Head of caudate nucleus (tissue), 42 donors: ENCODE measurements at regions not wholly inside any gene's neighbourhood (a gene's known extent, or its start where the extent isn't known, plus 50 kb on each side); places are given as distances from the start of the nearest gene placed in this dataset.

ENCODE experiments used
- DNase-seq, 42 donors: peaks; one replicate each; pipeline versions ENCODE4 v3.0.0 to v3.0.0-alpha.2; 2020 to 2021; ENCODE audit warnings: mixed read lengths in 7 of 42
- intact Hi-C: fragments of 100-400 bp; cut with DNase I; formaldehyde crosslinking; loops from one replicate; pipeline ENCODE4 v1.15.0; 2022

DNA sequence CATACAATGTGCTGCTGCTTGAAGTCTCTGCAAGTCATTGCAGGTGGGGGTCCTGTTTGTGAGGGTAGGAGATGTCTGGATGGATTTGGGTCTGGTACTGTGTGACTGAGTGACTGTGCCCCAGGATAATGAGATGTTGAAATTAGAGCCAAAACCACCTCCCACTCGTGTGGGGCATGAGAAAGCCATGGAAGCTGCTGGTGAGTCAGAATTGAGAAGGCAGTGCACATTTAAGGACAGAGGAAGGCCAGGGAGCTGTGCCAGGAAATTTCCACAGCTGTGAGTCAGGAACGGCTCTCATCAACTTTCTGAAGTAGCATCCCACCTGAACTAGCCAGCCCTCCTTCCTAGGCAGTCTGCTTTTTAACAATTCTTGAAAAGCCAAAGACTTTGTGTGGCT is 229.8 kb downstream of the DRD1 start:
- DNase-seq, result peak in 38 of 42 donors; percentile 3 to 83 (median 51)
- intact Hi-C loops, result no loop called here

DNA sequence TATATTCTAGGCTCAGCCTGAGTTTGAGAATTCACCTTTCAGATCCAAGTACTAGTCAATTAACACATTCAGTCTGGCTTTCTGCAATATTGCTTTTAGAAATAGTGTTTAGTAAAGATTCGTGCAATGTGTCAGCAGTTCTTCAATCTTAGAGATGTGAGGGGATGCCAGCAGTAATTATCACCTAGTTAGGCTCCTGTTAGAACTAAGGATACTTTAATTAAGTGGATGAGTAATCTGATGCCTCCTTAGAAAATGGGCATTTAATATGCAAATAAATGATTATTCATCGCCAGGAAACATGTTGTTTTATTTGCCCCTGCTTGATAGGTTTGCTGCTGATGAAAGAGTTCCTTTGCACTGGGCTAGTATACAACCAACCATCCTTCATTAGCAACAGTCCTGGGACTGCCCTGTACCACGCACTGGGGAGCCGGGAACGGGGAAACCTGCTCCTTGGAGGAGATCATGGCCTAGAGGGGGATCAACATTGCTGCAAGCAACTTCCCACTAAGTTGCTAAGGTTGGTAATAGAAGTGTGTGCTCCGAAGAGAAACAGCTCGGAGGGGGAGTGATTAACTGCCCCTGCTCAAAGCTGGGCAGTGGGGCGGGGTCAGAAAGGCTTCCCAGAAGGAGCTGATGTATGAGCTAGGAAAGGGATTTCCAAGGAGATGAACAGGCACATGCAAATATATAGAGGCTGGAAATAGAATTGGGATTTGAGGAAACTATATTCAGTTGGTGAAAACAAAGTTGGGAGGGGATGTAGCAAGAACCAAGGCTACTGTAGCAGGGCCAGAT is 231.8 kb downstream of the DRD1 start:
- intact Hi-C loops, result no loop called here
- no peak for DNase-seq

DNA sequence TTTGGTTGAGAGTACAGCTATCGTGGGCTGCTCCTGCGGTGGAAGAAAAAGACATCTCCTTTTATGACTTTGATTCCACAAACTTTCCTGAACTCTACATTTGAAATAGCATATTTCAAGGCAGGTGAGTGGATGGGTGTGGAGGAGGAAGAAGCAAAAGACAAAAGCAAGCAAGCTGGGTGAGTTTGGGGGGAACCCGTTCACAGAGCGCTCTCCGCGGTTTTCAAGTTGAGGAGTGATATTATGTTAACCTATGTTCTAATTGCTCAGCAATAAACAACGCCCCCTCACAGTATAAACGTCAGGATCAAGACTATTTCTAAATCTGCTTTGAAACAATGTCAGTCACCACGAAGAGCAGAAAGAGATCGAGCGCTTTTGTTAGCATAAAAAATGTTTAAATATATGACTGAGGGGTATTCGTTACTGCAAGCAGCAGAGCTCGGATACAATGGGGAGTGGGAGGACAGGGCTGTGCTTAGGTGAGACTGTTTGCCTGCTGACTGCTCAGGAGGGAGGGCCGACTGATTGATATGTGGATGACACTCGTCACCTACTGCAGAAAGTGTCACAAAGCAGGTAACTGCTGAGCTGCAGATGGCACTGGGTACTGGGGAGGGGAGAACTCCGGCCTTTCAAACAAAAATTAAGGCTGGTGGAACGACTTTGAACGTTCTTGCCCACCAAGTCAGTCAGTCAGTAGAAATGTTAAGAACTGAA is 236.5 kb downstream of the DRD1 start:
- DNase-seq, result peak in 38 of 42 donors; percentile 20 to 87 (median 56)
- intact Hi-C loops, result no loop called here

DNA sequence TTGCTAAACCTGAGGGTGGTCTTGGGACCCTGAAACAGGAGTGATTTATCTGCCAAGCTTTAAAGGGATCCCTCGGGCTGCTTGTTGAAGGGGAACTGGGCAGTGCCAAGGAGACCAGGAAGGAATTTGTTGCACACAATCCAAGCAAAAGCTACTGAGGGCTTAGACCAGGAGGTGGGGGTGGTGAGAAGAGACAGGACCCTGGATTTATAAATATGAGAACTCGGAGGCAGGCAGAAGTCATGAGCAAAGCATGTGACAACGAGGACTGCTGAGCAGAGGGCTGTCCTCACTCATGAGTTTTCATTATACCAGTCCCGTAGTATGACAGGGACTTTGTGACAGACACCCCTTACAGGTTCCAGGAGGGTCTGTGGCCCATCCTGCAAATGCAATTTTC is 237.3 kb downstream of the DRD1 start:
- intact Hi-C loops, result no loop called here
- peak in 1 of 42 donors; percentile 12 for DNase-seq

DNA sequence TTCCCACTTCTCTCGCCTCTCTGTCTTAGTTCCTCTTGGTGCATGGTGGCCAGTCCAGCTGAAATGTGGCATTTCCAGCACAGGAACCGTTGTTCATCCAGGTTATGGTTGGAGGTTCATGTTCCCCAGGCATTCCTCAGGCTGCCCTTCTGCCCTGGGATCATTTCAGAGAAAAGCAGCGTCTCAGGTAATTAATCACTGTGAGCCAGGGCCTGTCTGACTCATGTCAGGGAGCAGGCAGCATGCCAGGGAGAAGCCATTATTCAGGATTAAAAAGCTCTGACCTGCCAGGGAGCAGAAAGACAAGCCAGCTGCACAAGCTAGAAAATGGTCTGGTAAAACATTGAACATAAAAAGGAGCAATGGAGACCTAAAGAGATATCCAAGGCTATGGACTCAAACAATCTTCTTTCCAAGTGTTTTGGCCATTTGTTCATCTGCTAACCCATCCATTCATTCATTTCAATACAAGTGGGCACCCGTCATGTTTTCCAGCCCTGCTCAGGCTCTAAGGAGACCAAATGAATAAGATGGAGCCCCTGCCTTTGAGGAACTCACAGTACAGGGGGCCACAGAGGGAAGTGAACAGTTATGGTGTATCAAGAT is 241.4 kb downstream of the DRD1 start:
- DNase-seq, result peak in 12 of 42 donors; percentile 11 to 53 (median 38)
- intact Hi-C loops, result no loop called here

DNA sequence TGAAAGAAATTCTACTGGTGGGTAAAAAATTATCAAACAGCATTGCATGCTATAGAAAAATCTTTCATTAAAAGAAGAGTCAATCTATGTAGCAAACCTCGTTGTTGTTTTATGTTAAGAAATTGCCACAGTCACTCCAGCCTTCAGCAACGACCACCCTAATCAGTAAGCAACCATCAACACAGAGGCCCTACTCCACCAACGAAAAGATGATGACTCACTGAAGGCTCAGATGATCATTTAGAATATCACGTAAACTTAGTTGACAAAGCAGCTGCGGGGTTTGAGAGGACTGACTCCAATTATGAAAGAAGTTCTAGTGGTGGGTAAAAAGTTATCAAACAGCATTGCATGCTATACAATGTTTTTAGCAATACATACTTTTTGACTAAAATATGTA is 242.6 kb downstream of the DRD1 start:
- intact Hi-C loops, result no loop called here
- DNase-seq, result no peak

DNA sequence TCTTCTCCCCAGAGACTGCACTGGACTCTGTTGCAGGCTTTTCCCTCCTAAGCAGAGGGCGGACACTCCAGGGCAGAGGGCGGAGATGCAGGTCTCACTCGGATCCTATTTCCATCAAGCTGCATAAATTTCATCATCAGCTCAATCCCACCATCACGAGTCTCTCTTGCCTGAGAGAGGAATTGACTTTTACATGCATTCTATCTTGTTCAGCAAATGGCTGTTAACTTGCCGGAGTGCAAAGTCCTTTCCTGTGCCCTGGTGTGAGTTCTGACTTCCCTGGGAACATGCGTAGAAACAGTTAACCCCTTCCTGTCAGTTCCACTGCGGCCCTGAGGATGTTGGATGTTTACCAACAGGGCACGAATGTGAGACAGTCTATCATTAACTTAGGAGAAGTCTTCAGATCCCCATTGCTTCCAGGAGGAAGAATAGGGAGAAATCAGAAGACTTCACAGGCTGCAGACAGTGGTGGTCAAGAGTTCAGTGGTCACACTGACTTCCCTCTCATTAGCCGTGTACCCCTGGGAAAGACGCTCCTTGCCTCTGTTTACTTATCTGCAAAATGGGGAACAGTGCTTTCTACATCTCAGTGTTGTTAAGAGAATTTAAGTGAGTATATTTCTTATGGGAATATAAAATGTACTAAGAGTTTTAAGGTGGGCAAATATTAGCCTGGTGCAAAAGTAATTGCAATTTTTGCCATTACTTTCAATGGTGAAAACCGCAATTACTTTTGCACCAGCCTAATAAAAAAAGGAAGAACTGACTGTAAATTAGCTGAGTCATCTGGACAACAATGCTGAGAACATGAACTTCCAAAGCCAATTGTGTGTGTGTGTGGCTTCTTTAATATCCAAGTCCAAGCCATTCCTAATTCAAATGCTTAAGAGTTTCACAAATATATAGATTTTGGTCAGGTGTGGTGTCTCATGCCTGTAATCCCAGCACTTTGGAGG is 248.0 kb downstream of the DRD1 start:
- intact Hi-C loops, result no loop called here
- no peak for DNase-seq

DNA sequence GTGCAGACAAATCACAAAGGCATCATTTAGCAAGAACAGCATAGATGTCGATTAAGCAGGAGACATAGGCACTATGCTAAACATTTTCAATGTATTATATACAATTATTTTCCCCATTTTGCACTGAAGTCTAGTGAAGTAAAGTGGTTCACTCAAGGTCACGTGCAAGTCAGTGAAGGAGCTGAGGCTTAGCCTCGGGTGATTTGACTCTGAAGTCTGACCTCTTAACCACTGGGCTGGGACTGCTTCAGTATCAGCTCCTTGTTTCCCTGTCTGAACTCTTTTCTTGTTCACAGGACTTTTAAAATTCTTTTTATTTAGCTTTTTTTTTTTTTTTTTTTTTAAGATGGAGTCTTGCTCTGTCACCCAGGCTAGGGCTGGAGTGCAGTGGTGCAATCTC is 262.7 kb downstream of the DRD1 start:
- intact Hi-C loops, result no loop called here
- no peak for DNase-seq

DNA sequence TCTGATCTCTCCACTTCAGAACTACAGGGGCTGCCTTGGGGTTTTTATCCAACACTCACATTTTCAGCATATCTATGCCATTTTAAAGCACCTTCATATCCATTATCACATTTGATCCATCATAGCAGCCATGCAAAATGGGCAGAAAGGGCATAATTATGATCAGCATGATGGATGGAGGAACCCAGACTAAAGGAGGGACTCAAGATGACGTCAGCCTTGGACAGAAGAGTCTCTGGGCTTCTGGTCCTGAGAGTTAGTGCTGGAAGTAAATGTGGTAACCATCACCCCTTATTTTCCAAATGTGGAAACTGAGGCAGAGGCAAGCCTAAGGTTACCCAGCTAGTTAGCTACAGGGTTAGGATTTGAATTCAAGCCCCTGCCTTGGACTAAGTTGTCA is 273.1 kb downstream of the DRD1 start:
- DNase-seq, result no peak
- intact Hi-C loops, result no loop called here

DNA sequence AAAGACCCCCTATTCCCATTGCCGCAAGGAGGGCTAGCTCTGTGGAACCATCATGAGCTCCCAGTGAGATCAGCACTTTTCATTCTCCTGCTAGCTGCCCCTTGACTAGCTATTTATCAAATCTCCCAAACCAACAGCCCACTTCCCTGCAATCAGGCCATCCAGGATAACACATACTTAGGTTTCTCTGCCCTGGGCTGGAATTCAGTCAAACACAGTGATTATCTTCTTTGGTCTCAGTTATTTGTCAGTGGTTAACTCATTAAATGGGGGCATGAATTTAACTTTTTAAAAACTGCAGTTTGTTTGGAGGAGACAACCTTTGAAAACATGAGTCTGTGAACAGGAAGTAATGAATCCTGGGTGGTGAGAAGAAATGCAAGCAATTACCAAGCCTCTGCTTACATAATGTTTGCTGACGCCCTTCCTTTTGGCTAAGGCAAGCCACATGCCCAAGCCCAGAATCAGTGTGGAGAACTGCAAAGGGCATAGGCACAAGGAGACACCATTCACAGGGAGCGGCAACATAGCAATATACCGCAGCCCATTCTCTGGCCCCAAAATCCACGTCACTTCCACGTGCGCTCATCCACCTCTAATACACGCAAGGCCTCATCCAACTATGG is 275.0 kb downstream of the DRD1 start:
- intact Hi-C loops, result no loop called here
- DNase-seq, result no peak

DNA sequence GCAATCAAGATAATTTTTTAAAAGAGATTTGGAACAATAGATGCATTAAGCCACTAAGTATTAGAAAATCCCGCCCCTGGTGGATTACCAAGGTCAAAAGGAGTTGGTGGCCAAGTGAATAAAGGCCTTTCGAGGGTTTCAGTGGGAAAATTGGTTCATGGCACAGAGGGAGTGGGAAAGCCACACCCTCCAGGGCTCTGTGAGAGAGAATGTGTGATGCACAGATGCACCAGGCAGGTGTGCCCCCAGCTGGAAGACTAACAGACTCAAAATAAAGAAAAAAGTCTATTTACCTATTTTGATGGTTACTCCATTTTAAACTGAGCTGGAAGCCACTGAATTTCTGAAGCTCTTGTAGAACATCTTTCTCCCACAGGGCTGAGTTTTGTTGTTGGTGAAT is 278.0 kb downstream of the DRD1 start:
- peak in 1 of 42 donors; percentile 10 for DNase-seq
- intact Hi-C loops, result no loop called here

DNA sequence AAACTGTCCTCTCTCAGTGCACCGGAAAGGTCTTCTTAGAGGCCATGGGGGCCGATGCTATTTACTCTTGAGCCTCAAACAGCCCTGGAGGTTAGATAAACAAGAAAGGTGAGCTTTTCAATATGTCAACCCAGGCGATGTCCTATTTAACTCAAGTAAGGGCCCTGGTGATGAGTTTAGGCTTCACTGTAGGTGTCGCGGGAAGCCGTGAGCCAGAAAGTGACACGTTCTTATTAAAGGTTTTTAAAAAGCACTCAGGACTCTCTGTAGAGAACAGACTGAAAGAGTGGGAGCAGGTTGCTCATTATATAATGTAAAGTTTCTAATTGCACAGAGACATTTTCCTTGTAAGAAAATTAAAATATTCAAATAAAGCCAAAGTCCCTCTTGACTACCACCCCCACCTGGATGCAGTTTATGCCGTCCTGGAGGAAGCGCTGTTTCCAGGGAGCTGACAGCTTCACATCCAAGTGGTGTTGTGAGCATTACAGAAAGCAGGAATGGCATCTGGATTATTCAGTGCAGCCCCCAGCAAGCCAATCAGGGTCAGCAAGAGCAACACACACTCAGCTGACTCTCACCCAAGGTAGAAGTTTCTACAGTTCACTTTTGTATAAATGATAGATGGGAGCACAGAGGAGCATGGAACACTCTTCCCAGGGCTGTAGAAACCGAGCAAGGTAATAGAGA is 280.3 kb downstream of the DRD1 start:
- DNase-seq, result peak in 25 of 42 donors; percentile 17 to 74 (median 43)
- intact Hi-C loops, result no loop called here

DNA sequence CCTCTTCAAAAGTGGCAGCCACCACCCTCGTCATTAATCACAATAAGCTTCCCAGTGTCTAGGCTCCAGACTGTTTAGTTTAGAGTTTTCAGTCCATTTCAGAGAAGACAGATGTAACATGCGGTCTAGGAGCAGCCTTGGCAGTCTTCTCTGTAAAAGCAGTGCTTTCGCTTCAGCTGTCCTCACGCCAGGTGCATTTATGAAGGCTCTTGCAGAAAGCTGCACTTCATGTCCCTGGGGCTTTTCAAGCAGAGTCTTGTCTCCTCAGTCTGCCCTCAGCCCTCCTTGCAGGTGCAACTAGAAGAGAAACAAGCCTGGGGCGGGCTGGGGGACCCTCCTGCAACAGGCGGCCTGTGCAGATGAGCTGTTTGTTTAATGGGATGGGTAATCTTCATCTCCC is 281.9 kb downstream of the DRD1 start:
- intact Hi-C loops, result no loop called here
- DNase-seq, result peak in 1 of 42 donors; percentile 5

DNA sequence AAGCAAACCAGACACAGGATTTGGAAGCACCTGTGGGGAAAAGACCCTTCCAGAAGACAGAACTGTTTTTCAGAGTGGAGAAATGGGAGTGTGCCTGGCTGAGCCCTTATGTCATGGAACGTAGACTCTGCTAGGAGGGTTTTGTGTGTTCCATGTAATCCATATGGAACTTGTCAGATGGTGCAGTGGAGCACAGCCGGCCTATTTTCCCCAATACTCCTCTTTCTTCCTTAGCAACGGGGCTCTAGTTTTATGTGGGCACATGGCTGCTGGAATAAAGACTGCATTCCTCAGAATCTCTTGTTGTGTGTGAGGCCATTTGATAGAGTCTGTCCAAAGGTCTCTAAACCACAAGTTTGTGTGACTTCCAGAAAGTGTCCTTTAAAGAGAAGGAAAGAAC is 284.0 kb downstream of the DRD1 start:
- DNase-seq, result no peak

DNA sequence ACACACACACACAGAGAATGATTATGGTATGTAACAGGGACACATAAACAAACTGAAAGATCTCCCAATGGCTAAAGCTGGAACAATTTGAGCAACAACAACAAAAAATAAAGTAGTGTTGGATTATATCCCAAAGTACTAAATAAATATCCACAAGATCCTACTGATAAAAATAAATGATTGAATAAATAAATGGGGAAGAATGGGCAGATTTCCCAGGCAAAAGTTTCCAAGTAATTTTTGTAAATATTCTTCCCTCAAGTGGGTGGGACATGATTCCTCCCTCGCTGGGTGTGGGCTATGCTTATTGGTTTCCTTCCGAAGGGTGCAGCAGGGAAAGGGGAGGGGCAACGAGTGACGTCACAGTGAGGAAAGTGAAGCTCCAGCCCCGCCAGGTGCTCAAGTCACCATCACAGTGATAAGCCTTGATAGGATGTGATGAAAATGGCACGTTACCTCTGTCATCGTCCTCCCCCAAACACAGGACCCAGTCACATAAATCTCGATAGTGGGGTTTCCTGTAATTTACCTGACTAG is 295.3 kb downstream of the DRD1 start:
- no peak for DNase-seq
- intact Hi-C loops, result no loop called here

More for the DNA sequence above, 284.0 kb downstream of the DRD1 start:
- intact Hi-C loops, result no loop called here

DNA sequence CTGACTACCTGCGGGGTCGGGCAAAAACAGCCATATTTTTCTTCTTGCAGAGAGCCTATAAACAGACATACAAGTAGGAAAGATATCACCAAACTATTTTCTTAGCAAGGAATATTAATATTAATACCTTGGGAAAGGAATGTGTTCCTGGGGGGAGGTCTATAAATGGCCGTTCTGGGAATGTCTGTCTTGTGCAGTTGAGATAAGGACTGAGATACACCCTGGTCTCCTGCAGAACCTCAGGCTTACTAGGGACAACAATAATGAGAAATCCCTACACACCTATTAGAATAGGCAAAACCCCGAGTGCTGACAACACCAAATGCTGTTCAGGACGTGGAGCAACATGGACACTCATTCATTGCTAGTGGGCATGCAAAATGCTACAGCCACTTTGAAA is 297.2 kb downstream of the DRD1 start:
- intact Hi-C loops, result no loop called here
- no peak for DNase-seq

DNA sequence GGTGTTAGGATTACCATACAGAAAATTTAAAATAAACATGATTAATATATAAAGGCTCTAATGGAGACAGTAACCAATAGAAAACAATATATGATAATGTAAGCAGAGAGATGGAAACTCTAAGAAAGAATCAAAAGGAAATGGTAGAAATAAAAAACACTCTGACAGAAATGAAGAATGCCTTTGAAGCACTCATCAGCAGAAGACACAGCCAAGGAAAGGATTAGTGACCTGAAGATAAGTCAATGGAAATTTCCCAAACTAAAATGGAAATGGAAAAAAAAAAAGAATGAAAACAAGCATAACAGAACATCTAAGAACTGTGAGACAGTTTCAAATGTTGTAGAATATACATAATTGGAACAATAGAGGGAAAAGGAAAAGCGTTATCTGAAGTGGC is 302.6 kb downstream of the DRD1 start:
- no peak for DNase-seq
- intact Hi-C loops, result no loop called here

DNA sequence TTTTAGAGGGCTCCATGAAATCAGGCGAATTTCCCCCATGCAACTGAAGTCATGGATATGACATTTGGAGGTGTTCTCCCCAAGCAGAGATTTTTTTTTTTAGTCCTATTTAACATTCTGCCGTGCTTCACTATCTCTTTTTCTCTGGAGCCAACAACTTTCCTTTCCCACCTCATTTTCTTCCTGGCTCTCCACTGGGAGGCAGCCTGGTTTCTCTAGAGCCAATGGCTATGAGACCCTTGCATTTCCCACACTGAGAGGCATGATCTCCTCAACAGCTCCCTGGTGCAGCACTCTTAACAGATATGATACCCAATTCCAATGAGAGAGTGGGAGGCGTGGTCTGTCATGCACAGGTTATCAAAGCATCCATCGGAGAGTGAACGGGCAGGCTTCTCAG is 310.8 kb downstream of the DRD1 start:
- no peak for DNase-seq
- intact Hi-C loops, result no loop called here
